ENCODE measurements at regions not wholly inside any gene's neighbourhood (a gene's known extent, or its start where the extent isn't known, plus 50 kb on each side); places are given as distances from the start of the nearest gene placed in this dataset.

DNA sequence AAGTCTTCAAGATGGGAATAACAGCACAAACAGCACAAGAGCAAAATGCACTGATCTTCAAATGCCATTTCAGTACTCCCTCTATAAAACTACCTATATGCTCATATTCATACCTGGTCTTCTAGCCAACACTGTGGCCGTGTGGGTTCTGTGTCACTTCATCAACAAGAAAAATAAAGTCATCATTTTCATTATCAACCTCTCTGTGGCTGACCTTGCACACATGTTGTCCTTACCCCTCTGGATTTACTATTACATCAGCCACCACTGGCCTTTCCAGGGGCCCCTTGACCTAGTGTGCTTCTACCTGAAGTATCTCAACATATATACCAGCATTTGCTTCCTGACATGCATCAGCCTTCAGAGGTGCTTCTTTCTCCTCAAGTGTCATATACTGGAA is 59.6 kb upstream of the GPR174 start:
- no peak for TF ChIP-seq CTCF (IDR thresholded peaks at IDR 0.05)
- TF ChIP-seq ZFX (IDR thresholded peaks at IDR 0.05; ENCODE audit: borderline replicate concordance) = no peak

All from 22Rv1 (cell line).